GM12878 (cell line): ENCODE measurements at regions not wholly inside any gene's neighbourhood (a gene's known extent, or its start where the extent isn't known, plus 50 kb on each side); places are given as distances from the start of the nearest gene placed in this dataset.

ENCODE experiments used
- ATAC-seq: fragments of 200-7000 bp; cut with Tn5 transposase; 3 replicates; pipeline ENCODE4 v1.9.1; 2020; ENCODE audit warnings: mild to moderate bottlenecking, moderate library complexity
- BruUV-seq: library from RNA; stranded (reverse); fragments of 400-500 nt; replicated peaks from 2 replicates; lab custom pipeline; 2021; lab: Mats Ljungman, UMichigan
- CTCF ChIA-PET: fragments of 300-600 bp; sonication (Branson Sonifier 250); formaldehyde crosslinking; extraction: SDS; loops from one replicate; lab custom pipeline; 2021; ENCODE audit warnings: inconsistent platforms; lab: Yijun Ruan, JAX
- POLR2A ChIA-PET: fragments of 350-600 bp; formaldehyde crosslinking; extraction: SDS; loops from one replicate; lab custom pipeline; 2021; ENCODE audit warnings: inconsistent platforms; lab: Charles Lee
- RAD21 ChIA-PET: fragments of 300-600 bp; sonication (Branson Sonifier 250); formaldehyde crosslinking; loops from one replicate; lab custom pipeline; 2023; ENCODE audit warnings: antibody characterized with exemption; ENCODE audit not compliant: unreplicated experiment; lab: Charles Lee
- SMC1A ChIA-PET: fragments of 300-600 bp; sonication (Branson Sonifier 250); formaldehyde crosslinking; loops from one replicate; lab custom pipeline; 2023; ENCODE audit not compliant: unreplicated experiment, uncharacterized antibody; lab: Charles Lee
- DNase-seq: peaks from one replicate; pipeline ENCODE4 v3.0.0-alpha.2; 2011; ENCODE audit warnings: low read depth, low spot score
- FAIRE-seq: peaks from 3 replicates; lab custom pipeline; 2011; peaks lifted over from hg19 to GRCh38; lab: Jason Lieb, UNC
- H2AFZ ChIP-seq: 2 replicates; pipeline ENCODE4 v1.6.0; 2011; ENCODE audit warnings: low read depth, low read length, control low read depth; ENCODE audit not compliant: control insufficient read depth
- H3K27ac ChIP-seq: 2 replicates; pipeline ENCODE4 v1.5.1; 2011; ENCODE audit warnings: control low read depth; ENCODE audit not compliant: control insufficient read depth, insufficient read depth
- H3K27me3 ChIP-seq, 2 experiments: replicated peaks in 1 of 2; 2 replicates each; pipeline versions ENCODE4 v1.6.0 to v1.6.1; 2011; ENCODE audit warnings: low read length in 1 of 2; ENCODE audit not compliant: control insufficient read depth in 2 of 2, insufficient read depth in 2 of 2
- H3K36me3 ChIP-seq, 2 experiments: 2 replicates each; pipeline ENCODE4 v1.5.1; 2011; ENCODE audit warnings: low read length in 1 of 2; ENCODE audit not compliant: control insufficient read depth in 2 of 2, insufficient read depth in 2 of 2
- H3K4me1 ChIP-seq: 2 replicates; pipeline ENCODE4 v1.6.1; 2011; ENCODE audit warnings: mild to moderate bottlenecking, low read length, moderate library complexity, mixed read lengths; ENCODE audit not compliant: control insufficient read depth, insufficient read depth
- H3K4me2 ChIP-seq: 2 replicates; pipeline ENCODE4 v1.6.0; 2011; ENCODE audit warnings: control low read depth; ENCODE audit not compliant: control insufficient read depth, insufficient read depth
- H3K4me3 ChIP-seq: fragments of 200-600 bp; sonication (generic); 2 replicates; pipeline ENCODE4 v1.5.1; 2016
- H3K79me2 ChIP-seq: 2 replicates; pipeline ENCODE4 v1.6.0; 2011; ENCODE audit warnings: low read length; ENCODE audit not compliant: control insufficient read depth, insufficient read depth
- H3K9ac ChIP-seq: 2 replicates; pipeline ENCODE4 v1.8.0; 2011; ENCODE audit warnings: low read length, control low read depth, mixed read lengths; ENCODE audit not compliant: control insufficient read depth, insufficient read depth
- H3K9me3 ChIP-seq: replicated peaks from 3 replicates; pipeline ENCODE4 v1.5.1; 2011; ENCODE audit warnings: mild to moderate bottlenecking, low read length; ENCODE audit not compliant: control insufficient read depth, insufficient read depth
- H4K20me1 ChIP-seq: 2 replicates; pipeline ENCODE4 v1.6.0; 2011; ENCODE audit not compliant: control insufficient read depth, insufficient read depth
- BCLAF1 ChIP-seq: fragments of 450-650 bp; IDR thresholded peaks from 2 replicates; pipeline ENCODE4 v1.6.1; 2017; ENCODE audit warnings: antibody characterized with exemption, mild to moderate bottlenecking, moderate library complexity
- CEBPB ChIP-seq, 2 experiments: fragments of 150-350 bp in 1 of 2; IDR thresholded peaks; 2 replicates each; pipeline ENCODE4 v1.6.1; 2012 to 2014; ENCODE audit warnings: low read depth in 2 of 2, low read length in 2 of 2, borderline replicate concordance in 1 of 2, inconsistent platforms in 1 of 2
- DPF2 ChIP-seq: fragments of 450-650 bp; IDR thresholded peaks from 2 replicates; pipeline ENCODE4 v1.6.1; 2017; ENCODE audit warnings: mild to moderate bottlenecking
- JUND ChIP-seq: IDR thresholded peaks from 2 replicates; pipeline ENCODE4 v1.6.1; 2012; ENCODE audit warnings: low read depth, mild to moderate bottlenecking, low read length, improper control_type of control experiment, moderate library complexity
- MYC ChIP-seq: IDR thresholded peaks from 2 replicates; pipeline ENCODE4 v1.6.1; 2011; ENCODE audit warnings: mild to moderate bottlenecking, low read length, moderate library complexity, inconsistent platforms; ENCODE audit not compliant: insufficient read depth, insufficient replicate concordance, insufficient read length, severe bottlenecking
- NRF1 ChIP-seq: conservative IDR thresholded peaks from 2 replicates; pipeline ENCODE4 v1.6.1; 2011; ENCODE audit warnings: mild to moderate bottlenecking, low read depth, low read length, improper control_type of control experiment
- RBBP5 ChIP-seq: fragments of 200-600 bp; sonication (generic); conservative IDR thresholded peaks from 2 replicates; pipeline ENCODE4 v1.6.1; 2016
- RCOR1 ChIP-seq: conservative IDR thresholded peaks from 2 replicates; pipeline ENCODE4 v1.6.1; 2012; ENCODE audit warnings: low read depth, low read length, improper control_type of control experiment
- RFX5 ChIP-seq: IDR thresholded peaks from 2 replicates; pipeline ENCODE4 v1.6.1; 2011; ENCODE audit warnings: low read depth, low read length, improper control_type of control experiment
- RUNX3 ChIP-seq: IDR thresholded peaks from 2 replicates; pipeline ENCODE4 v1.6.1; 2012; ENCODE audit warnings: low read length, inconsistent platforms
- SIN3A ChIP-seq: IDR thresholded peaks from 2 replicates; pipeline ENCODE4 v1.6.1; 2012; ENCODE audit warnings: low read depth, low read length, improper control_type of control experiment
- SMAD5 ChIP-seq: IDR thresholded peaks from 2 replicates; pipeline ENCODE4 v1.6.1; 2016; ENCODE audit warnings: antibody characterized with exemption, low read depth
- STAT1 ChIP-seq: fragments of 450-650 bp; conservative IDR thresholded peaks from 2 replicates; pipeline ENCODE4 v1.6.1; 2014; ENCODE audit warnings: antibody characterized with exemption, mild to moderate bottlenecking
- TCF3 ChIP-seq: IDR thresholded peaks from 2 replicates; pipeline ENCODE4 v1.6.1; 2012; ENCODE audit warnings: low read depth, mild to moderate bottlenecking, low read length, borderline replicate concordance; ENCODE audit not compliant: insufficient read depth
- ZBTB4 ChIP-seq: fragments of 450-650 bp; formaldehyde crosslinking; IDR thresholded peaks from 2 replicates; pipeline ENCODE4 v1.4.0; 2022; ENCODE audit warnings: mild to moderate bottlenecking, moderate library complexity
- ZNF384 ChIP-seq: IDR thresholded peaks from 2 replicates; pipeline ENCODE4 v1.6.1; 2012; ENCODE audit warnings: low read depth, mild to moderate bottlenecking, low read length, improper control_type of control experiment, borderline replicate concordance
- ZSCAN29 ChIP-seq: fragments of 450-650 bp; IDR thresholded peaks from 2 replicates; pipeline ENCODE4 v1.6.1; 2017; ENCODE audit warnings: mild to moderate bottlenecking, moderate library complexity
- WGBS: methylation state at CpG from one replicate; pipeline ENCODE4 v1.1.6; 2016; ENCODE audit warnings: low lambda C conversion rate; ENCODE audit not compliant: insufficient replicate concordance, insufficient coverage; ENCODE audit errors: missing lambda C conversion rate; 5-methylcytosine and 5-hydroxymethylcytosine counted together
- in situ Hi-C: fragments of 300-500 bp; cut with MboI; formaldehyde crosslinking; loops from 9 replicates; pipeline ENCODE4 v1.14.3; 2018; ENCODE audit warnings: mixed read lengths
- intact Hi-C: fragments of 100-400 bp; cut with micrococcal nuclease; formaldehyde crosslinking; loops from one replicate; pipeline ENCODE4 v1.14.2; 2022; ENCODE audit not compliant: unreplicated experiment
- TF ChIP-seq, protein P1 (sequence below): fragments of 450-650 bp; IDR thresholded peaks from 2 replicates; pipeline ENCODE4 v1.6.1; 2018; ENCODE audit warnings: borderline replicate concordance, mild to moderate bottlenecking; ENCODE audit not compliant: partially characterized antibody

DNA sequence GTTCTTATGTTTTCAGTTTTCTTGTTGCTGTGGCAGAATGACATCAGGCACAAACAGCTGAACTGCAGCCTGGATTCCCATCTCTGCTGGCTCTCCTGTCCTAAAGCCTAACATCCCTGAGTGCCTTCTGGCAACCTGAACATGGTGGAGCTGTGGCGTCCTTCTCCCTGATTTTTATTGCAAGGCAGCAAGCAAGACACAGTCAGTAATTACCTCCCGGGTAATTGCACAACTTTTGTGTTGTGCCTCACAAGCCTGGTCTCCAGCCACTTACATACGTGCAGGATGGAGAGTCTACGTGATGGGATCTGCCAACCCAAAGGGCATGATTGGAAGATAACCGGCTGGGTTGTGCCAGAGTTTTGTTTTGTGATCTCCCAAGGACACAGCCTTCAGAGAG lies 116.1 kb upstream of the PARD3 start:
- Histone ChIP-seq H3K4me3 (no peak overlapping the region), H3K36me3 (no peaks in the 10 kb centered on the region), H3K9me3 (no peaks in the 10 kb centered on the region), H4K20me1 (no peaks in the 10 kb centered on the region), H3K9ac (no peak overlapping the region), H2AFZ (no peak overlapping the region), H3K27ac (no peak overlapping the region), H3K27me3 (no peaks in the 10 kb centered on the region), H3K4me2 (no peak overlapping the region), H3K4me1 (no peaks in the 10 kb centered on the region), H3K79me2 (no peaks in the 10 kb centered on the region)
- ChIA-PET CTCF (interaction anchor here (1.2 kb wide), 1 partner anchor 10 kb away, joined by 4 read pairs; no protein-coding TSS in a partner anchor), POLR2A (no interaction called here), SMC1A (no interaction called here), RAD21 (interaction anchor here (0.5 kb wide), 1 partner anchor 78 kb away, joined by 4 read pairs; no protein-coding TSS in a partner anchor)
- no TSS peak for BruUV-seq
- WGBS = 26% methylated on average over 5 of the region's 5 CpGs
- no peak for FAIRE-seq
- no peak for ATAC-seq
- TF ChIP-seq RBBP5 (no peak), DPF2 (no peak), MYC (no peak), CEBPB (IDR thresholded peaks at IDR 0.05; ENCODE audit: borderline replicate concordance in 1 of 2, low read depth in 2 of 2, low read length in 2 of 2) (no peak), STAT1 (no peak), ZNF384 (no peak), RCOR1 (no peak), TCF3 (no peak), NRF1 (no peak), RUNX3 (no peak), JUND (no peak), SMAD5 (no peak), SIN3A (no peak), ZSCAN29 (no peak), BCLAF1 (no peak), RFX5 (no peak), ZBTB4 (CRISPR knock-in tag) (no peak)
- TF ChIP-seq, protein P1, sequence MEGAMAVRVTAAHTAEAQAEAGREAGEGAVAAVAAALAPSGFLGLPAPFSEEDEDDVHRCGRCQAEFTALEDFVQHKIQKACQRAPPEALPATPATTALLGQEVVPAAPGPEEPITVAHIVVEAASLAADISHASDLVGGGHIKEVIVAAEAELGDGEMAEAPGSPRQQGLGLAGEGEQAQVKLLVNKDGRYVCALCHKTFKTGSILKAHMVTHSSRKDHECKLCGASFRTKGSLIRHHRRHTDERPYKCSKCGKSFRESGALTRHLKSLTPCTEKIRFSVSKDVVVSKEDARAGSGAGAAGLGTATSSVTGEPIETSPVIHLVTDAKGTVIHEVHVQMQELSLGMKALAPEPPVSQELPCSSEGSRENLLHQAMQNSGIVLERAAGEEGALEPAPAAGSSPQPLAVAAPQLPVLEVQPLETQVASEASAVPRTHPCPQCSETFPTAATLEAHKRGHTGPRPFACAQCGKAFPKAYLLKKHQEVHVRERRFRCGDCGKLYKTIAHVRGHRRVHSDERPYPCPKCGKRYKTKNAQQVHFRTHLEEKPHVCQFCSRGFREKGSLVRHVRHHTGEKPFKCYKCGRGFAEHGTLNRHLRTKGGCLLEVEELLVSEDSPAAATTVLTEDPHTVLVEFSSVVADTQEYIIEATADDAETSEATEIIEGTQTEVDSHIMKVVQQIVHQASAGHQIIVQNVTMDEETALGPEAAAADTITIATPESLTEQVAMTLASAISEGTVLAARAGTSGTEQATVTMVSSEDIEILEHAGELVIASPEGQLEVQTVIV = no peak
- DNase-seq = no peak
- in situ Hi-C loops = no loop called here
- intact Hi-C loops = no loop called here
